HepG2 (cell line): ENCODE measurements at regions not wholly inside any gene's neighbourhood (a gene's known extent, or its start where the extent isn't known, plus 50 kb on each side); places are given as distances from the start of the nearest gene placed in this dataset.

ENCODE experiments used
- ATAC-seq: fragments of 200-7000 bp; cut with Tn5 transposase; 3 replicates; pipeline ENCODE4 v1.9.1; 2020; ENCODE audit warnings: mild to moderate bottlenecking, moderate library complexity
- BruUV-seq: library from RNA; stranded (reverse); fragments of 400-500 nt; replicated peaks from 2 replicates; lab custom pipeline; 2021; lab: Mats Ljungman, UMichigan
- CTCF ChIA-PET: fragments of 300-600 bp; formaldehyde crosslinking; extraction: SDS; loops from one replicate; lab custom pipeline; 2021; ENCODE audit warnings: low total read pairs, inconsistent platforms, low intra/inter-chr PET ratio; lab: Yijun Ruan, JAX
- POLR2A ChIA-PET: fragments of 350-600 bp; sonication (Branson Sonifier 250); formaldehyde crosslinking; loops from one replicate; lab custom pipeline; 2020; ENCODE audit warnings: antibody characterized with exemption, inconsistent platforms; lab: Yijun Ruan, JAX
- DNase-seq: peaks from one replicate; pipeline ENCODE4 v3.0.0-alpha.2; 2015; ENCODE audit warnings: low spot score
- FAIRE-seq: peaks from 3 replicates; lab custom pipeline; 2011; peaks lifted over from hg19 to GRCh38; lab: Jason Lieb, UNC
- H2AFZ ChIP-seq: one replicate; pipeline ENCODE4 v1.6.1; 2011; ENCODE audit warnings: low read length, inconsistent platforms
- H3K27ac ChIP-seq: fragments of 300-600 bp; 3 replicates; pipeline ENCODE4 v1.8.0; 2011; ENCODE audit warnings: mixed run types, mild to moderate bottlenecking, mixed read lengths, low read length, inconsistent platforms; ENCODE audit not compliant: insufficient read depth; ENCODE audit errors: extremely low read length
- H3K27me3 ChIP-seq, 2 experiments: fragments of 200-600 bp in 1 of 2; 2 replicates in 1 of 2; 3 replicates in 1 of 2; pipeline versions ENCODE4 v1.6.0 to v1.8.0; 2011; ENCODE audit warnings: low read length in 2 of 2, mild to moderate bottlenecking in 2 of 2, moderate library complexity in 2 of 2, inconsistent platforms in 1 of 2; ENCODE audit not compliant: insufficient read depth in 2 of 2, control insufficient read depth in 1 of 2
- H3K36me3 ChIP-seq, 2 experiments: fragments of 200-600 bp in 1 of 2; replicated peaks in 1 of 2; 2 replicates in 1 of 2; 3 replicates in 1 of 2; pipeline versions ENCODE4 v1.5.1 to v1.8.0; 2011; ENCODE audit warnings: low read length in 2 of 2, inconsistent platforms in 1 of 2; ENCODE audit not compliant: insufficient read depth in 2 of 2, control insufficient read depth in 1 of 2
- H3K4me1 ChIP-seq: 2 replicates; pipeline ENCODE4 v1.5.1; 2012; ENCODE audit warnings: low read length, inconsistent platforms; ENCODE audit not compliant: insufficient read depth
- H3K4me2 ChIP-seq: 2 replicates; pipeline ENCODE4 v1.6.0; 2011; ENCODE audit warnings: low read depth, low read length, inconsistent platforms
- H3K4me3 ChIP-seq, 3 experiments: fragments of 200-600 bp in 1 of 3; sonication (generic), shearing (Covaris generic) in 1 of 3; replicated peaks in 1 of 3; 2 replicates each; pipeline ENCODE4 v1.5.1; 2011 to 2016; ENCODE audit warnings: low read length in 3 of 3, inconsistent platforms in 2 of 3, low read depth in 2 of 3, mild to moderate bottlenecking in 2 of 3, control low read depth in 1 of 3, mixed read lengths in 1 of 3; ENCODE audit not compliant: insufficient read depth in 1 of 3
- H3K79me2 ChIP-seq: one replicate; pipeline ENCODE4 v1.6.1; 2011; ENCODE audit warnings: low read length, inconsistent platforms; ENCODE audit not compliant: insufficient read depth
- H3K9ac ChIP-seq: 2 replicates; pipeline ENCODE4 v1.6.0; 2011; ENCODE audit warnings: mild to moderate bottlenecking, low read depth, low read length, inconsistent platforms; ENCODE audit not compliant: insufficient read depth
- H3K9me3 ChIP-seq: 2 replicates; pipeline ENCODE4 v1.5.1; 2012; ENCODE audit warnings: mild to moderate bottlenecking, low read length
- H4K20me1 ChIP-seq: 2 replicates; pipeline ENCODE4 v1.6.0; 2011; ENCODE audit warnings: inconsistent platforms, mild to moderate bottlenecking, low read length, moderate library complexity; ENCODE audit not compliant: insufficient read depth
- FOSL2 ChIP-seq: sonication (generic); formaldehyde crosslinking; IDR thresholded peaks from 2 replicates; pipeline ENCODE4 v1.4.0; 2020; ENCODE audit warnings: missing genetic modification reagents
- HMGA1 ChIP-seq: sonication (generic); formaldehyde crosslinking; conservative IDR thresholded peaks from 2 replicates; pipeline ENCODE4 v1.4.0; 2020; ENCODE audit warnings: missing genetic modification reagents
- PBX2 ChIP-seq: IDR thresholded peaks from 2 replicates; pipeline ENCODE4 v1.6.1; 2016; ENCODE audit warnings: control low read depth
- RFX1 ChIP-seq: fragments of 450-650 bp; IDR thresholded peaks from 2 replicates; pipeline ENCODE4 v1.6.1; 2017
- SRSF1 ChIP-seq: fragments of 200-400 bp; formaldehyde crosslinking; optimal IDR thresholded peaks from 2 replicates; pipeline ENCODE3; 2017; ENCODE audit warnings: mild to moderate bottlenecking, low read depth, low read length, moderate library complexity
- TCF12 ChIP-seq, 2 experiments: fragments of 450-650 bp in 1 of 2; sonication (generic) in 1 of 2; formaldehyde crosslinking in 1 of 2; IDR thresholded peaks; 2 replicates each; pipeline versions ENCODE4 v1.6.1 to v1.8.0; 2017 to 2022; ENCODE audit warnings: antibody characterized with exemption in 1 of 2, mild to moderate bottlenecking in 1 of 2, missing genetic modification reagents in 1 of 2, moderate library complexity in 1 of 2
- ZBTB49 ChIP-seq: sonication (generic); formaldehyde crosslinking; IDR thresholded peaks from 2 replicates; pipeline ENCODE4 v1.4.0; 2020; ENCODE audit warnings: missing genetic modification reagents, borderline replicate concordance
- ZNF564 ChIP-seq: sonication (generic); formaldehyde crosslinking; IDR thresholded peaks from 2 replicates; pipeline ENCODE4 v1.8.1; 2023; ENCODE audit warnings: mild to moderate bottlenecking, missing genetic modification reagents
- ZNF772 ChIP-seq: sonication (generic); formaldehyde crosslinking; IDR thresholded peaks from 2 replicates; pipeline ENCODE4 v1.5.0; 2020; ENCODE audit warnings: mild to moderate bottlenecking, missing genetic modification reagents
- WGBS: methylation state at CpG from one replicate; pipeline ENCODE4 v1.1.6; 2017; ENCODE audit warnings: low lambda C conversion rate; 5-methylcytosine and 5-hydroxymethylcytosine counted together
- in situ Hi-C: cut with HindIII; loops from 2 replicates; pipeline ENCODE4 v1.10.0; 2017; ENCODE audit warnings: low pct_unique_long_range_greater_than_20kb; ENCODE audit not compliant: extremely low pct_ligation_motif_present
- intact Hi-C: fragments of 100-400 bp; cut with micrococcal nuclease; formaldehyde crosslinking; loops from one replicate; pipeline ENCODE4 v1.10.0; 2022; ENCODE audit not compliant: unreplicated experiment
- TF ChIP-seq, protein P1 (sequence below): IDR thresholded peaks from 2 replicates; pipeline ENCODE4 v1.6.1; 2016
- TF ChIP-seq, protein P2 (sequence below): sonication (generic); formaldehyde crosslinking; IDR thresholded peaks from 2 replicates; pipeline ENCODE4 v1.4.0; 2020; ENCODE audit warnings: mild to moderate bottlenecking, missing genetic modification reagents

DNA sequence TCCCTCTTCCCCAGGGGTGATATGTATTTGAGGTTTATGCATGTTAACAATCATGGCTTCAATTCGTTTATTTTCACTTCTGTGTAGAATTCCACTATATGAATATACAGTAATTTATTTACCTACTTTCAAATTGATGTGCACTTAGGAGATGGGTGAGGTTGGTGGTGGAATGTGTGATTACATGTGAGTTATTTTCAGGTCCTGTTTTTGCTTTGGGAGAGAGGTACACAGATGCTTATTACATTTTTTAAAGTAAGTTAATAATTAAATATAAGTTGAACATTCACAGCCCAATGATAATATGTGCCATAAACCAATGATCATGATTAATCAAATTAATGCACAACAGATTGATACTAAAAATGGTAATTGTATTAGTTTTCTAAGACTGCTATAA, 79.5 kb downstream of the SPRY1 start:
- H4K20me1 ChIP-seq, result no peaks in the 10 kb centered on the region
- H3K4me3 ChIP-seq, result no peak overlapping the region
- H3K79me2 ChIP-seq, result no peaks in the 10 kb centered on the region
- no peaks in the 10 kb centered on the region for H3K9me3 ChIP-seq
- no peak for ATAC-seq
- H3K4me2 ChIP-seq, result no peak overlapping the region
- WGBS, result 0% methylated on average over 1 of the region's 1 CpG
- no peaks in the 10 kb centered on the region for H3K36me3 ChIP-seq
- DNase-seq, result no peak
- H3K9ac ChIP-seq, result no peak overlapping the region
- no TSS peak for BruUV-seq
- POLR2A ChIA-PET, result interaction anchor here (0.6 kb wide), 1 partner anchor 30 kb away, joined by 3 read pairs; no protein-coding TSS in a partner anchor
- TF ChIP-seq, protein P1, sequence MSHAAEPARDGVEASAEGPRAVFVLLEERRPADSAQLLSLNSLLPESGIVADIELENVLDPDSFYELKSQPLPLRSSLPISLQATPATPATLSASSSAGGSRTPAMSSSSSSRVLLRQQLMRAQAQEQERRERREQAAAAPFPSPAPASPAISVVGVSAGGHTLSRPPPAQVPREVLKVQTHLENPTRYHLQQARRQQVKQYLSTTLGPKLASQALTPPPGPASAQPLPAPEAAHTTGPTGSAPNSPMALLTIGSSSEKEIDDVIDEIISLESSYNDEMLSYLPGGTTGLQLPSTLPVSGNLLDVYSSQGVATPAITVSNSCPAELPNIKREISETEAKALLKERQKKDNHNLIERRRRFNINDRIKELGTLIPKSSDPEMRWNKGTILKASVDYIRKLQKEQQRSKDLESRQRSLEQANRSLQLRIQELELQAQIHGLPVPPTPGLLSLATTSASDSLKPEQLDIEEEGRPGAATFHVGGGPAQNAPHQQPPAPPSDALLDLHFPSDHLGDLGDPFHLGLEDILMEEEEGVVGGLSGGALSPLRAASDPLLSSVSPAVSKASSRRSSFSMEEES (CRISPR knock-in tag), result no peak
- TF ChIP-seq TCF12 (IDR thresholded peaks at IDR 0.05) (no peak), TCF12 (CRISPR knock-in tag; IDR thresholded peaks at IDR 0.05) (no peak), ZNF772 (CRISPR knock-in tag) (no peak), ZBTB49 (CRISPR knock-in tag) (no peak), HMGA1 (no peak), SRSF1 (no peak), FOSL2 (CRISPR knock-in tag) (no peak), RFX1 (no peak), PBX2 (CRISPR knock-in tag) (no peak), ZNF564 (CRISPR knock-in tag) (no peak)
- TF ChIP-seq, protein P2, sequence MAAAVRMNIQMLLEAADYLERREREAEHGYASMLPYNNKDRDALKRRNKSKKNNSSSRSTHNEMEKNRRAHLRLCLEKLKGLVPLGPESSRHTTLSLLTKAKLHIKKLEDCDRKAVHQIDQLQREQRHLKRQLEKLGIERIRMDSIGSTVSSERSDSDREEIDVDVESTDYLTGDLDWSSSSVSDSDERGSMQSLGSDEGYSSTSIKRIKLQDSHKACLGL (CRISPR knock-in tag), result no peak
- no peak overlapping the region for H2AFZ ChIP-seq
- intact Hi-C loops, result no loop called here
- in situ Hi-C loops, result loop anchor here (5.0 kb wide), 1 partner anchor 79 kb away; the partner anchor contains the start of gene SPRY1
- CTCF ChIA-PET, result no interaction called here
- no peaks in the 10 kb centered on the region for H3K27me3 ChIP-seq
- no peak overlapping the region for H3K27ac ChIP-seq
- no peak for FAIRE-seq
- H3K4me1 ChIP-seq, result peaks cover 54% of the 10 kb centered on the region
